SK-MEL-5 (cell line): ENCODE measurements at regions not wholly inside any gene's neighbourhood (a gene's known extent, or its start where the extent isn't known, plus 50 kb on each side); places are given as distances from the start of the nearest gene placed in this dataset.

Experiments used
- DNase-seq: peaks from one replicate; pipeline ENCODE4 v3.0.0-alpha.2; 2016; ENCODE audit warnings: low read depth, low spot score
- in situ Hi-C: cut with HindIII; loops from 2 replicates; pipeline ENCODE4 v1.10.0; 2016; ENCODE audit warnings: low sequenced_read_pairs, high pct_unique_total_duplicates, low pct_unique_long_range_greater_than_20kb

DNA sequence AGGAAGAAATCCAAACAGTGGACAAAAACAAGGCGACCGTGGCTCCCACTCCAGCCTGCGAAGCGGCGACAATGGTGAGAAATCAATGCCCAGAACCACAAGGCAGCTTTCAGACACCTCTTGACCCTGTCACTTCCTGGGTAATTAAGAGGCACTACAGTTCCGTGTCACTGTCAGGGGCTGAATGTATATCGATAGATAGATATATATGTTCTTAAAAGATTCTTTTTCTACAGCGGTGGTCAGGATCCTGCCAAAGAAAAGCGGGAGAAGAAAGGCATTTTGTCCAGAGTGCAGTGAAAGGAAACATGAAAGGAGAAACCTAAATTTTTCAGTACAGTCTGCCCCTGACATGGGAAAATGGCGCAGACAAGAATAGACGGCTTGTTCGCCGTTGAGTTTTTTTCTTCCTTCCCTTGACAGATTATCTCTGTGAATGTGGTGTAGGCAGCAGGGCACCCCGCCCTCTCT lies 56.2 kb upstream of the HES1 start:
- in situ Hi-C loops: no loop called here
- no peak for DNase-seq

DNA sequence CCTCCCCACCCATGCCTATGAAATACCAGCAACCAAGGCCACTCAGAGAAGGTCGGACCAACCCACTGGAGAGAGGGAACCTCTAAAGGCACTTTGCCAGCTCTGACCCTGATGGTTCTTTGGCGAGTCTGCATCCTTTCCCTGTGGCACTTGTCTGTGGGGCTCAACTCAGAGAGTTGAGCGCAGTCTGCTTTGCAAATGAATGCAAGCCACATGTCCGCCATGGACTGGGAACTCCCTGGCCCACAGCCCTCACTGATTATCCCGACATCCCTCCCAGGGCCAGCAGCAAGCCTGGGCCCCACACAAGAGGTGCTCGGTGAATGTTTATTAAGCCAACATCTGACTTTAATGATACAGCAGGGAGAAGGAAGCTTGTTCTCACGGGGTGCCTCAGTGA lies 55.5 kb upstream of the HES1 start:
- no peak for DNase-seq
- in situ Hi-C loops: no loop called here

GRCh38 chr3:194080913-194081800 lies 54.8 kb upstream of the HES1 start:
- in situ Hi-C loops: no loop called here
- DNase-seq: no peak

DNA sequence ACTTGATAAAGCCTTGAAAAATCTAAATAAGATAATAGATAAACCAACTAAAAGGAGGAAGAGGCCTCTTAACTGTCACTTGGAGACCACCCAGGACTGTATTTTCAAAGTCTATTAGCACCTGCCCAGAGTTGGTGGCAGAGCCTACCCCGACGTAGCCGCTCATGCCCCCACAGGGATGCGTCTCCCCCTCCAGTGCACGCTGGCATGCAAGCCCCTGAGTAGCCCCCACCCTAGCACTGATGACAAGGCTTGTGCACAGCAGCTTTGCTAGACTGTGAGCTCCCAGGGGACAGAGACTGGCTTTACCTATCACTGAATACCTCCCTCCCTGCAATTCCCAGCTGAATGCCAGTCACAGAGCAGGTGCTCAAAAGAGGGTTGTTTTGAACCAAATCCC lies 54.1 kb upstream of the HES1 start:
- DNase-seq: no peak

DNA sequence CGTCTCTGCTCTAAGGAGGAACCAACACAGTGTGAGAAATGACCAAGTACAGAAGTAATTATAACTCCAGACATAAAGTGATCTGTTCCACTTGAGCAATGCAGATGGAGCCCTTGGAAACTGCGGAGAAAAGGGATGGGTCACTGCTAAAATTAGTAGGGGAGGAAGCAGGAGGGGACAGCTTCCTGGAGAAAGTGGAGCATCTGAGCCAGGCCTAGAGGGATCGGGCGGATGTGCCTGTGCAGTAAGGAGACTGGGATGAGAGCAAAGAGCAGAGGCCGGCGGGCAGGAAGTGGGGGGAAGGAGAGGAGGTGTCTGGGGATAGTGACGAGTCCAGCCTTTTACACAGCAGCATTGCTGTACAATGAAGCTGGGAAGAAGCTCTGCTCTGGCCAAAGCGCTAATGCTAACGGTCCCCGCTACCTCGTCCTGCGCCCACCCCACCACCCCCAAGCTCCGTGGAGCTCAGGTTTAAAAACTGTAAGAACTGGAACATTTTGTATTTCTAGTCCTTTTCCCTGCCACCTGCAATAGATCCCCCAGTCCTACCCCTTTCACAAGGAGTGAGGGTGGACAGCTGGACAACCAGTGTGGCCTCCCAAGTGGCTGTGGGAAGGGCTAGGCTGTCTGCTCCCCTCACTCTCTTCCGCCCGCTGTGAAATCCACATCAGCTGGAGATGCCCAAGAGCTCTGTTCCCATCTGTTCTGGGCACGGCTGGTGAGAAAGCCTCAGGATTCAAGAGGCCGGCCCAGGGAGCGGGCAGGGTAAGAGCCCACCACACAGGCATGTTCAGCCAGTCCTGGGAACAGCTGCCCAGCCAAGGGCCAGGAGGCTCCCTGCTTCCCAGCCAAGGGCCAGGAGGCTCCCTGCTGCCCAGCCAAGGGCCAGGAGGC lies 53.0 kb upstream of the HES1 start:
- no peak for DNase-seq
- in situ Hi-C loops: no loop called here

More for the DNA sequence above, 54.1 kb upstream of the HES1 start:
- in situ Hi-C loops: no loop called here

- in situ Hi-C loops: no loop called here
- DNase-seq: no peak
These were observed 52.2 kb upstream of the HES1 start for GRCh38 chr3:194083637-194084224.

GRCh38 chr3:194084284-194084683 lies 51.7 kb upstream of the HES1 start:
- no peak for DNase-seq
- in situ Hi-C loops: no loop called here
